ENCODE measurements at regions not wholly inside any gene's neighbourhood (a gene's known extent, or its start where the extent isn't known, plus 50 kb on each side); places are given as distances from the start of the nearest gene placed in this dataset.

GRCh38 chr9:80326105-80326504, 754.3 kb downstream of the TLE4 start:
- H3K27me3 Mint-ChIP-seq (ENCODE audit: low read depth), result no peaks in the 10 kb centered on the region

DNA sequence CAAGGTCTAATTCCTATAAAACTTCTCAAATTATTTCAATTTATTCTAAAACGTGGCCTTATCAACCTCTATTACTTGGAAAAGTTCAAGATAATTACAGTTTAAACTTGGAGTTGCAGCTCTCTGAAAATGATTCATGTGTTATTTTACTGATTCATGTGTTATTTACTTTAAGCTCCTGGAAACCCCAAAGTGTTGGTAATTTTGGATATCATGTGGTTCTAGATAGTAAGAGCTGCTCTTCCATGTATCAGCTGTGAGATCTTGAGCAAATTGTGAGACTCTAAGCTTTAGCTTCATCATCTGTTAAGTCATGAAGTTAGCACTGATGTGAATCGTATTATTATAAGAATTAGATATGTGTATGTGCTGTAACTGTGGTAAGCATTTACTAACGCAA, 749.2 kb downstream of the TLE4 start:
- ChIA-PET CTCF (no interaction called here), POLR2A (no interaction called here)
- Mint-ChIP-seq H3K27me3 (ENCODE audit: low read depth) (no peaks in the 10 kb centered on the region), H3K27ac (no peak overlapping the region), H3K9me3 (ENCODE audit: insufficient read depth) (no peaks in the 10 kb centered on the region), H3K36me3 (ENCODE audit: low read depth) (no peaks in the 10 kb centered on the region), H3K4me3 (no peak overlapping the region), H3K4me1 (ENCODE audit: low read depth) (no peaks in the 10 kb centered on the region)
- no peak for ATAC-seq
- no peak for DNase-seq

More at GRCh38 chr9:80326105-80326504, 754.3 kb downstream of the TLE4 start:
- POLR2A ChIA-PET, result no interaction called here
- DNase-seq (no peak), ATAC-seq (no peak)
- H3K36me3 Mint-ChIP-seq (ENCODE audit: low read depth), result no peaks in the 10 kb centered on the region
- peaks cover 3% of the 10 kb centered on the region for H3K9me3 Mint-ChIP-seq (ENCODE audit: insufficient read depth)
- H3K4me1 Mint-ChIP-seq (ENCODE audit: low read depth), result no peaks in the 10 kb centered on the region
- CTCF ChIA-PET, result no interaction called here
- no peak overlapping the region for H3K27ac Mint-ChIP-seq
- no peak overlapping the region for H3K4me3 Mint-ChIP-seq

DNA sequence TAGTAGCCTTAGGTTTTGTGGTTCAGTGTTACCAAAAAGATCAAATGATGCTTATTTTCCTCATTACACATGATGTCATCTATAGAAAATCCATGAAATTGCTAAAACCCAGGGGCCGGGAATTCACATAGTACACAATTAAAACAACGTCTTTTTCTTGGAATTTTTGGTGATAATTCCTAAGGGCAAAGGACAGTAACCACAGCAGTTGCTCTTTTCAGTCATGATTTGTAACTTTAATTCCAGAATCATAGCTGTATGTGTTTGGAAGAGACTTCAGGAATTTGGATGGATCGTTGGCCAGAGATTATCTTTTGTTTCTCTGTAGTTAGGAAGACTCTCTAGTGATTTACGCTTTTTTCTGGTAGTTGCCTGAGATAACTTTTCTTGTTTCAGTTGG, 748.7 kb downstream of the TLE4 start:
- DNase-seq (no peak), ATAC-seq (no peak)
- POLR2A ChIA-PET, result no interaction called here
- Mint-ChIP-seq H3K36me3 (ENCODE audit: low read depth) (no peaks in the 10 kb centered on the region), H3K4me1 (ENCODE audit: low read depth) (no peaks in the 10 kb centered on the region), H3K27ac (no peak overlapping the region), H3K27me3 (ENCODE audit: low read depth) (no peaks in the 10 kb centered on the region), H3K4me3 (no peak overlapping the region), H3K9me3 (ENCODE audit: insufficient read depth) (no peaks in the 10 kb centered on the region)
- CTCF ChIA-PET, result no interaction called here

DNA sequence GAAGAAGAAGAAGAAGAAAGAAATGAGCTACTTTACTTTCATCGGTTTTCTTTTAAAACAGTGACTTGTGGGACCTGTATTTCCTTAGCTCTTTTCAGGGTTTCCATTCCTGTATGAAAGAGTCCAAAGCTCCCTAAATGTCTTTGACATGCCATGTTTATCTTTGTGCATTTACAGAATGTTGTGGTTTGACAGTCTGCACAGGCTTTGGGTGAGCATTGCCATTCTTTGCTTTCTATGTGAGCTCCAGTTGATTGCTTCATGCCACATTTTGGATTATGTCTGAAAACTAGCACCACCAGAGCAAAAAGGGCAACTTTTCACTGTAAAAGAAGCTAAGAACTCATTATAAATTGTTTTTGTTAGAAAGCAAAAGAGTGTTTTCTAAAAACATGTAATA, 733.4 kb downstream of the TLE4 start:
- H3K27ac Mint-ChIP-seq, result no peak overlapping the region
- ChIA-PET POLR2A (no interaction called here), CTCF (no interaction called here)
- no peaks in the 10 kb centered on the region for H3K27me3 Mint-ChIP-seq (ENCODE audit: low read depth)
- ATAC-seq (no peak), DNase-seq (no peak)
- H3K4me3 Mint-ChIP-seq, result no peak overlapping the region
- H3K9me3 Mint-ChIP-seq (ENCODE audit: insufficient read depth), result no peaks in the 10 kb centered on the region
- H3K4me1 Mint-ChIP-seq (ENCODE audit: low read depth), result no peaks in the 10 kb centered on the region
- no peaks in the 10 kb centered on the region for H3K36me3 Mint-ChIP-seq (ENCODE audit: low read depth)

GRCh38 chr9:80294955-80295354, 723.2 kb downstream of the TLE4 start:
- no peak overlapping the region for H3K27ac Mint-ChIP-seq
- ChIA-PET POLR2A (no interaction called here), CTCF (no interaction called here)
- no peaks in the 10 kb centered on the region for H3K36me3 Mint-ChIP-seq (ENCODE audit: low read depth)
- ATAC-seq (no peak), DNase-seq (no peak)
- H3K27me3 Mint-ChIP-seq (ENCODE audit: low read depth), result no peaks in the 10 kb centered on the region
- H3K9me3 Mint-ChIP-seq (ENCODE audit: insufficient read depth), result no peaks in the 10 kb centered on the region
- H3K4me1 Mint-ChIP-seq (ENCODE audit: low read depth), result no peaks in the 10 kb centered on the region
- no peak overlapping the region for H3K4me3 Mint-ChIP-seq

DNA sequence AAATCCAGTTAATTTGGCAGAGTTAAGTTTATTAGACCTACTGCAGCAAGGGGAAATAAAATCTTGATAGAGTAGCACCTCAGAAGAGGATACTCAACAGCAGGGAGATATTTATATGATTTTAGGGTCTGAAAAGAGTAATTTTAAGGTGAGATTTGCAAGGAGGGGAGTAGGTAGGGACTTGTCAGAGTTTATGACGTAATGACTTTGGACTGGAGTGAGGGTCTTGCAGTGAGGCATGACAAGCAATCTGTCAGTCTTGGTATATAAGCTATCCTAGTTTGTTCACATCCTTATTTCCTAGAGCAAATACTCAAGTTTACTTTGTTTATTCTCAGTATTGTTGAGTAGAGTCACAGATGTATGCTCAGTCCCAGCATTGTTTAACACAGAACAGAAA, 722.6 kb downstream of the TLE4 start:
- Mint-ChIP-seq H3K27me3 (ENCODE audit: low read depth) (no peaks in the 10 kb centered on the region), H3K4me3 (no peak overlapping the region), H3K27ac (no peak overlapping the region), H3K4me1 (ENCODE audit: low read depth) (no peaks in the 10 kb centered on the region), H3K9me3 (ENCODE audit: insufficient read depth) (no peaks in the 10 kb centered on the region), H3K36me3 (ENCODE audit: low read depth) (no peaks in the 10 kb centered on the region)
- DNase-seq, result no peak
- CTCF ChIA-PET, result no interaction called here
- POLR2A ChIA-PET, result no interaction called here
- no peak for ATAC-seq

DNA sequence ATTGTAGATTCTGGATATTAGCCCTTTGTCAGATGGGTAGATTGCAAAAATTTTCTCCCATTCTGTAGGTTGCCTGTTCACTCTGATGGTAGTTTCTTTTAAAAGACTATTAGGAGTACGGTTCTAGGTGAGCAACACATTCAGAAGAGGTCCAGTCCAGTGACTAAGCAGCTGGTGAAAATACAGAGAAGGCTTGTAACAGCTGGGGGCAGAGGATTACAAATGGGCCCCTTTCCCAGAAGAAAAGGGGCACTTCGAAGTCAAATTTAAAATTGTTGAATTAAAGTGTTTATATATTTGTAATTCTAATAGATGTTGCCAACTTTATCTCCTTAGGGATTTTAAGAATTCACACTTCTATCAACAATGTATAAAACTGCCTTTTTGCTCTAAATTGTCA, 720.5 kb downstream of the TLE4 start:
- no peak for ATAC-seq
- Mint-ChIP-seq H3K9me3 (ENCODE audit: insufficient read depth) (no peaks in the 10 kb centered on the region), H3K4me1 (ENCODE audit: low read depth) (no peaks in the 10 kb centered on the region), H3K27ac (no peak overlapping the region), H3K4me3 (no peak overlapping the region), H3K27me3 (ENCODE audit: low read depth) (no peaks in the 10 kb centered on the region), H3K36me3 (ENCODE audit: low read depth) (no peaks in the 10 kb centered on the region)
- no peak for DNase-seq
- CTCF ChIA-PET, result no interaction called here
- POLR2A ChIA-PET, result no interaction called here

DNA sequence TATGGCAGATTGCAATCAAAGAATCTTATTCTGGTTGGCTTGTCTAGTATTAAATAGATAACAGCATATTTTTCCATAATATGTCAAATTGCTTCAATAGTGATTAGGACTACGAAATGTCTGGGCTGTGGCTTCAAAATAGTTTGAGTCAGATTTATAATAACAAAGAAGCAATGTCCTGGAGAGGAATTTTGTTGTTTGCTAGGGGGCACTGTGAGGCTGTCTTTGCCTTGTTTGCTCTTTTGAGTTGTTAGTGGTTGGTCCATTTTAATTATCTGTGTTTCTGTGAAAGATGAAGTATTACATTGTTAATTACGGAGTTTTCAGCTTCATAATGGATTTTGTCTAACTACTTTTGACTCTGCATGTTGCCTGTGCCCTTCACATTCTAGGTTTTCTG, 713.6 kb downstream of the TLE4 start:
- DNase-seq, result no peak
- POLR2A ChIA-PET, result no interaction called here
- no peak overlapping the region for H3K4me3 Mint-ChIP-seq
- H3K9me3 Mint-ChIP-seq (ENCODE audit: insufficient read depth), result no peaks in the 10 kb centered on the region
- ATAC-seq, result no peak
- H3K27me3 Mint-ChIP-seq (ENCODE audit: low read depth), result no peaks in the 10 kb centered on the region
- H3K36me3 Mint-ChIP-seq (ENCODE audit: low read depth), result no peaks in the 10 kb centered on the region
- CTCF ChIA-PET, result no interaction called here
- H3K4me1 Mint-ChIP-seq (ENCODE audit: low read depth), result no peaks in the 10 kb centered on the region
- H3K27ac Mint-ChIP-seq, result no peak overlapping the region

DNA sequence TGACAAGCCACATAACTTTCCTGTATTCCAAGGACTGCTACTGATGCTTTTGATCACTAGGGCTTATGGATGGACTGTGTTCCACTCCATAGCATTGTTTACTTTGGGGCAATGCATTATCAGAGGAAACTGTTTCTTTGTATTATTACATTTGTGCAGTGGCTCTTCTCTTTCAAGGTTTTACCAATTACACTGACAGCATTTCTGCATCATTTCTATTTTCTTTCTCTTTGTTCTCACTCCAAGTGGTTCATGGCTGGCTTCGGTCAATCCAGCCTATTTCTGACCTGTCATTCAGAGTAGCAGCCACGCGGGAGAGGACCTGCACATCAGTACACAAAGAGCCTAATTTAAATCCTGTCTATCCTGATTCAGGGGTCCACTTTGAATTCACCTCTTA, 711.0 kb downstream of the TLE4 start:
- Mint-ChIP-seq H3K27ac (no peak overlapping the region), H3K36me3 (ENCODE audit: low read depth) (no peaks in the 10 kb centered on the region), H3K27me3 (ENCODE audit: low read depth) (no peaks in the 10 kb centered on the region), H3K4me3 (no peak overlapping the region), H3K4me1 (ENCODE audit: low read depth) (no peaks in the 10 kb centered on the region), H3K9me3 (ENCODE audit: insufficient read depth) (no peaks in the 10 kb centered on the region)
- POLR2A ChIA-PET, result no interaction called here
- CTCF ChIA-PET, result no interaction called here
- DNase-seq (no peak), ATAC-seq (no peak)

DNA sequence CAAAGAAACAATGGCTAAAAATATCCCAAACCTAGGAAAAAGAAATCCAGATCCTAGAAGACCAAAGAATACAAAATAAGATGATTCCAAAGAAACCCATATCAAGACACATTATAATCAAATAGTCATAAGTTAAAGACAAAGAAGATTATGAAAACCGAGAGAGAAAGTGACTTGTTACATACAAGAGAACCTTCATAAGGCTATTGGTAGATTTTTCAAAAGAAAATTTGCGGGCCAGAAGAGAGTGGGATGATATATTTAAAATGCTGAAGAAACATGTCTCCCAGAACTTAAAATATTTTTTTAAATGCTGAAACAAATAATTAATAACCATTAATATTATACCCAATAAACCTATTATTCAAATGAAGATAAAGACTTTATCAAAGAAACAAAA, 687.3 kb downstream of the TLE4 start:
- ChIA-PET CTCF (no interaction called here), POLR2A (no interaction called here)
- no peak overlapping the region for H3K27ac Mint-ChIP-seq
- H3K4me3 Mint-ChIP-seq, result no peak overlapping the region
- no peaks in the 10 kb centered on the region for H3K27me3 Mint-ChIP-seq (ENCODE audit: low read depth)
- ATAC-seq, result no peak
- H3K36me3 Mint-ChIP-seq (ENCODE audit: low read depth), result no peaks in the 10 kb centered on the region
- no peaks in the 10 kb centered on the region for H3K4me1 Mint-ChIP-seq (ENCODE audit: low read depth)
- DNase-seq, result no peak
- peaks cover 15% of the 10 kb centered on the region for H3K9me3 Mint-ChIP-seq (ENCODE audit: insufficient read depth)

DNA sequence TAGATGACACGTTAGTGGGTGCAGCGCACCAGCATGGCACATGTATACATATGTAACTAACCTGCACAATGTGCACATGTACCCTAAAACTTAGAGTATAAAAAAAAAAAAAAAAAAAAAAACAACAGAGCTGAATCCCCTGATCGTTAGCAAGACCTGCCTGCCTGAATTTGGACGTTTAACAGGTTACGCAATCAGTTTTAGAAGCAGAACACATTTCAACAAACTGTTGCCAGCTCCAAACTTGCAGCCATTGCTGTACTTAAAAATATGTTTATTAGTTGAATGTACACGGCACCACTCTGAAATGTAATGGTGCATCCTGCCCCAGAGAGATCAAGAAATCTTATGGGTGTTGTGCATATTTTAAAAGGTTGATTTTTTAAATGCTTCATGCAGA, 680.0 kb downstream of the TLE4 start:
- ChIA-PET POLR2A (no interaction called here), CTCF (no interaction called here)
- Mint-ChIP-seq H3K9me3 (ENCODE audit: insufficient read depth) (no peaks in the 10 kb centered on the region), H3K4me1 (ENCODE audit: low read depth) (no peaks in the 10 kb centered on the region), H3K27me3 (ENCODE audit: low read depth) (no peaks in the 10 kb centered on the region), H3K27ac (no peak overlapping the region), H3K4me3 (no peak overlapping the region), H3K36me3 (ENCODE audit: low read depth) (no peaks in the 10 kb centered on the region)
- DNase-seq (no peak), ATAC-seq (no peak)

DNA sequence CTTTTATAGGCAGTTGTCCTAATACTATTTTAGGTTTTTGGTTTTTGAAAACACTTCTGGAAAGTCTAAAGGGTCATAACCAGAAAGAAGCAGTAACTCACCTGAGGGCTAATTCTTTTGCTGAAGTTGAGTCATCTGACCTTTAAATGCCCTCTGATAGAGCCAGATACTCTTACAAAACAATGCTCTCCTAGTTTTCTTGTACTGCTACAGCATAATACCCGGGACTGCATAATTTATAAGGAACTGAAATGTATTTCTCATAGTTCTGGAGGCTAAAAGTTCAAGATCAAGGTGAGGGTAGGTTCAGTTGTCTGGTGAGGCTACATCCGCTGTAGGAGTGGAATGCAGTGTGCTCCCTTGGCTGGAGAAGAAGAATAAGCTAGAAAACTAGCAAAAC, 670.3 kb downstream of the TLE4 start:
- CTCF ChIA-PET, result no interaction called here
- Mint-ChIP-seq H3K27ac (no peak overlapping the region), H3K27me3 (ENCODE audit: low read depth) (no peaks in the 10 kb centered on the region), H3K9me3 (ENCODE audit: insufficient read depth) (peaks cover 6% of the 10 kb centered on the region), H3K4me3 (no peak overlapping the region), H3K36me3 (ENCODE audit: low read depth) (no peaks in the 10 kb centered on the region), H3K4me1 (ENCODE audit: low read depth) (no peaks in the 10 kb centered on the region)
- no peak for DNase-seq
- ATAC-seq, result no peak
- POLR2A ChIA-PET, result no interaction called here

GRCh38 chr9:80235752-80236151, 664.0 kb downstream of the TLE4 start:
- Mint-ChIP-seq H3K27me3 (ENCODE audit: low read depth) (no peaks in the 10 kb centered on the region), H3K4me3 (no peak overlapping the region), H3K36me3 (ENCODE audit: low read depth) (no peaks in the 10 kb centered on the region), H3K9me3 (ENCODE audit: insufficient read depth) (peaks cover 9% of the 10 kb centered on the region), H3K4me1 (ENCODE audit: low read depth) (no peaks in the 10 kb centered on the region), H3K27ac (no peak overlapping the region)
- CTCF ChIA-PET, result no interaction called here
- POLR2A ChIA-PET, result no interaction called here
- ATAC-seq (no peak), DNase-seq (no peak)

GRCh38 chr9:80233906-80234305, 662.1 kb downstream of the TLE4 start:
- Mint-ChIP-seq H3K27me3 (ENCODE audit: low read depth) (no peaks in the 10 kb centered on the region), H3K4me3 (no peak overlapping the region), H3K9me3 (ENCODE audit: insufficient read depth) (peaks cover 3% of the 10 kb centered on the region), H3K36me3 (ENCODE audit: low read depth) (no peaks in the 10 kb centered on the region), H3K27ac (no peak overlapping the region), H3K4me1 (ENCODE audit: low read depth) (no peaks in the 10 kb centered on the region)
- DNase-seq (no peak), ATAC-seq (no peak)
- ChIA-PET POLR2A (no interaction called here), CTCF (no interaction called here)
